Endothelial cell of umbilical vein (primary cell): ENCODE measurements at regions not wholly inside any gene's neighbourhood (a gene's known extent, or its start where the extent isn't known, plus 50 kb on each side); places are given as distances from the start of the nearest gene placed in this dataset.

Experiments
- GATA2 ChIP-seq: IDR thresholded peaks from 2 replicates; pipeline ENCODE4 v1.7.0; 2011; ENCODE audit warnings: low read depth, mild to moderate bottlenecking, moderate library complexity, mixed read lengths, low read length; ENCODE audit not compliant: insufficient read length, insufficient read depth
- POLR2A ChIP-seq: IDR thresholded peaks from 2 replicates; pipeline ENCODE4 v1.6.1; 2012; ENCODE audit warnings: low read depth, mild to moderate bottlenecking, control low read depth, low read length
- TF ChIP-seq, protein P1 (sequence below), 2 donors: IDR thresholded peaks; 1 replicate in 1 of 2; 2 replicates in 1 of 2; pipeline ENCODE4 v1.5.1; 2011; ENCODE audit warnings: low read length in 2 of 2, mild to moderate bottlenecking in 2 of 2, moderate library complexity in 2 of 2, control low read depth in 1 of 2, inconsistent platforms in 1 of 2, low read depth in 1 of 2; ENCODE audit not compliant: insufficient read depth in 1 of 2; ENCODE audit errors: extremely low read depth in 1 of 2

- TF ChIP-seq POLR2A (no peak), GATA2 (no peak)
- TF ChIP-seq, protein P1, sequence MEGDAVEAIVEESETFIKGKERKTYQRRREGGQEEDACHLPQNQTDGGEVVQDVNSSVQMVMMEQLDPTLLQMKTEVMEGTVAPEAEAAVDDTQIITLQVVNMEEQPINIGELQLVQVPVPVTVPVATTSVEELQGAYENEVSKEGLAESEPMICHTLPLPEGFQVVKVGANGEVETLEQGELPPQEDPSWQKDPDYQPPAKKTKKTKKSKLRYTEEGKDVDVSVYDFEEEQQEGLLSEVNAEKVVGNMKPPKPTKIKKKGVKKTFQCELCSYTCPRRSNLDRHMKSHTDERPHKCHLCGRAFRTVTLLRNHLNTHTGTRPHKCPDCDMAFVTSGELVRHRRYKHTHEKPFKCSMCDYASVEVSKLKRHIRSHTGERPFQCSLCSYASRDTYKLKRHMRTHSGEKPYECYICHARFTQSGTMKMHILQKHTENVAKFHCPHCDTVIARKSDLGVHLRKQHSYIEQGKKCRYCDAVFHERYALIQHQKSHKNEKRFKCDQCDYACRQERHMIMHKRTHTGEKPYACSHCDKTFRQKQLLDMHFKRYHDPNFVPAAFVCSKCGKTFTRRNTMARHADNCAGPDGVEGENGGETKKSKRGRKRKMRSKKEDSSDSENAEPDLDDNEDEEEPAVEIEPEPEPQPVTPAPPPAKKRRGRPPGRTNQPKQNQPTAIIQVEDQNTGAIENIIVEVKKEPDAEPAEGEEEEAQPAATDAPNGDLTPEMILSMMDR (IDR thresholded peaks at IDR 0.05; ENCODE audit: extremely low read depth in 1 of 2, insufficient read depth in 1 of 2, low read depth in 1 of 2, low read length in 2 of 2): no peak
Measured at GRCh38 chr2:71962911-71963694, 184.6 kb downstream of the CYP26B1 start.
